22Rv1 (cell line): ENCODE measurements at regions not wholly inside any gene's neighbourhood (a gene's known extent, or its start where the extent isn't known, plus 50 kb on each side); places are given as distances from the start of the nearest gene placed in this dataset.

ENCODE experiments used
- H3K27ac ChIP-seq: fragments of 450-650 bp; 2 replicates; pipeline ENCODE4 v1.5.1; 2017
- ZFX ChIP-seq: fragments of 450-650 bp; IDR thresholded peaks from 2 replicates; pipeline ENCODE4 v1.6.1; 2017; ENCODE audit warnings: antibody characterized with exemption, borderline replicate concordance
- TF ChIP-seq, protein P1 (sequence below): fragments of 450-650 bp; IDR thresholded peaks from 2 replicates; pipeline ENCODE4 v1.5.1; 2017; ENCODE audit warnings: mild to moderate bottlenecking

DNA sequence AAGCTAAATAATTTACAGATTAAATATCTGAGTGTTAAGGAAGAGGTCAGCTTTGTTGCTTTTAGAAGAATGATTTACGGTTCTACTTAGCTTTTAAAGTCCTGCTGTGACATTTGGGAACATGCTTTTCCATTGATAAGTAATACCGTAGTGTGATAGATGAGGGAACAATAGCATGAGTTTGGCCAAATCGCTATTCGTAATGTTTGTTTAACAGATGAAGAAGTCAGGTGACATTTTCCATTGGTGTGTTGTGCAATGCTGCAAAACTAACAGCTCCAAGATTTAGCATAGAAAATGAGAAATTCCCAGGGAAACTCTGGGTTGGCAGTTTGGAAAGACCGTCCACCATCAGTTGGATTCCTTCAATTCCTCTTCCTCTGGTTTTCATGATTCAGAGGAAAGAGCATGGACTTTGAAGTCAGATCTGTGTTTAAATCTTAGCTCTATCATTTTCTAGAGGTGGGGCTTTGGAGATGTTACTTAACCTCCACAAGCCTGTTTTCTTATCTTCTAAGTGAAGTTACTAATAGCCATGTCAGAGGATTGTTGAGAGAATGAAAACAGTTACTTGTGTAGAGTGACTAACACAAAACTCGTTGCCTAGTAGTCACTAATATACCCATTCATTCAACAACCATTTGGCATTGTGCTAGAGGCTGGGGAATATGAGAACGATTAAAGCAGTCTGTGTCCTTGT lies 140.4 kb upstream of the BMPER start:
- H3K27ac ChIP-seq = no peak overlapping the region
- TF ChIP-seq ZFX = no peak
- TF ChIP-seq, protein P1, sequence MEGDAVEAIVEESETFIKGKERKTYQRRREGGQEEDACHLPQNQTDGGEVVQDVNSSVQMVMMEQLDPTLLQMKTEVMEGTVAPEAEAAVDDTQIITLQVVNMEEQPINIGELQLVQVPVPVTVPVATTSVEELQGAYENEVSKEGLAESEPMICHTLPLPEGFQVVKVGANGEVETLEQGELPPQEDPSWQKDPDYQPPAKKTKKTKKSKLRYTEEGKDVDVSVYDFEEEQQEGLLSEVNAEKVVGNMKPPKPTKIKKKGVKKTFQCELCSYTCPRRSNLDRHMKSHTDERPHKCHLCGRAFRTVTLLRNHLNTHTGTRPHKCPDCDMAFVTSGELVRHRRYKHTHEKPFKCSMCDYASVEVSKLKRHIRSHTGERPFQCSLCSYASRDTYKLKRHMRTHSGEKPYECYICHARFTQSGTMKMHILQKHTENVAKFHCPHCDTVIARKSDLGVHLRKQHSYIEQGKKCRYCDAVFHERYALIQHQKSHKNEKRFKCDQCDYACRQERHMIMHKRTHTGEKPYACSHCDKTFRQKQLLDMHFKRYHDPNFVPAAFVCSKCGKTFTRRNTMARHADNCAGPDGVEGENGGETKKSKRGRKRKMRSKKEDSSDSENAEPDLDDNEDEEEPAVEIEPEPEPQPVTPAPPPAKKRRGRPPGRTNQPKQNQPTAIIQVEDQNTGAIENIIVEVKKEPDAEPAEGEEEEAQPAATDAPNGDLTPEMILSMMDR = no peak

DNA sequence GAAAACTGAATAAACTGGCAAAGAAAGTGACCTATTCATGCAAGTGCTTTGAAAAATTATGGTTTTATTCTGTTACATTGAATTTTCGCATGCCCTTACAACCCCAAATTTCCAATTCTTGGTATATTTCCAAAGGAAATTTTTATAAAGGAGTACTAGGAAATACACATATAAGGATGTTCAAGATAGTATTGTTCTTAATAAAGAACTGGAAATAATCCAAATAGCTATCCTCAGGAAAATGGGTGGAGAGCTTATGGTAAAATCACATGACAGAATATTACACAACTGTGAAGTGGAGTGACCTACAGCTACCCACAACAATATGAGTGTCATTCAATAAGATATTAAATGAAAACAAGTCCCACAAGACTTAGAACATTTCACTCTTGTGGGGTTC lies 138.9 kb upstream of the BMPER start:
- H3K27ac ChIP-seq = no peak overlapping the region
- TF ChIP-seq, protein P1 = no peak
- TF ChIP-seq ZFX = no peak

DNA sequence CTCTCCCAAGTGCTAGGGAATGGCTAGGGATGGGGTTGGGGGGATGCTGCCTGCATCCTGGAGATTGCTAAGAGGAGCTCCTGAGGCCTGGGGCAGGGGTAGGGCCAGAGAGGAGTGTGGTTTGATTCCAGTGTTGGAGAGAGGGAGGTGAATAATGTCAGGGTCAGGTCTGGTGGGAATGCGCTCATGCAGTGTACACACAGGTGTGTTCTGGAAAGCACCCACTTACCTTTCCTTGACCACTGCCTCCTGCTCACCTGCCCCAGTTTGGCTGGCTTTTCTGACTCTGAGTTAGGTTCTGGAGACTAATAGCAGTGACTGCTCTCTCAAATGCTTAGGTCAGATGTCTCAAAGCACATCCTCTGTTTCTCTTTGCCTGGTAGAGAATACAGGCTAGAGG lies 135.4 kb upstream of the BMPER start:
- TF ChIP-seq, protein P1 = no peak
- no peak for TF ChIP-seq ZFX
- H3K27ac ChIP-seq = no peak overlapping the region

DNA sequence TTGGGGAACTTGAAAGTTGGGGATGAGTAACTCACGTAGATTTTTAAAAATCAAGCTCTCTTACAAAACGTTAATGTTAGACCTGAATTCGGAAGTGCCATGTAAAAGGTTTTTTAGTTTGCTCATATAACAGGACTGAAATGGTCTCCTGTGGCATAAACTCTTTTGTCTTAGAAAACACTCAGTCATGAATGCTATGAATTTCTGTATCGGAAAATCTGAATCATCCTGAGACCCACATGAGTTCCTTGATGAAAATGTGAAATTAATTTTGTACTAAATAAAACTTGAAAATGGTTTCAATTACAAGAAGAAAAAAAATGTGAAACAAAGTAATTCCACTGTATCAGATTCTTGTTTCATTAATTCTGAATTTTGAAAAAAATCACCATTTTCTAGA lies 134.8 kb upstream of the BMPER start:
- H3K27ac ChIP-seq = no peak overlapping the region
- TF ChIP-seq, protein P1 = no peak
- TF ChIP-seq ZFX = no peak

DNA sequence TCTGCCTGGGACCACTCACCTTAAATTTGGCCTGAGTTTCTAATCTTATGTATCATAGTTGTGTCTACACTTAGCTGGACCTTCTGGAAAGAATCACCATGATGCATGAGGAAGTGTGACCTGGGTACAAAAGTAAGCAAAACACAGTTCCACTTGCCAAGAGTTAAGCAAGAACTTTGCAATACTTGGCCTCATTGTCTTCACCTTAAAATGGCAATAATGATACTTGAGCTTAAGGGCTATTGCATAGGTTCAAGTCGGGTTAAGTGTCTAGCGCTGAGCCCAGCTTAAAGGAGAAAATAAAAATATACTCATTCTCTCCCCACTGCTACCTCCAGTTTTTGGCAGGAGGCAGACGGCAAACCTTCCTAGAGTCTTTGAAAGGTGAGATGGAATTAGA lies 133.9 kb upstream of the BMPER start:
- TF ChIP-seq, protein P1 = no peak
- TF ChIP-seq ZFX = no peak
- no peak overlapping the region for H3K27ac ChIP-seq

GRCh38 chr7:33773053-33773452 lies 132.3 kb upstream of the BMPER start:
- no peak overlapping the region for H3K27ac ChIP-seq
- TF ChIP-seq ZFX = no peak
- TF ChIP-seq, protein P1 = no peak

DNA sequence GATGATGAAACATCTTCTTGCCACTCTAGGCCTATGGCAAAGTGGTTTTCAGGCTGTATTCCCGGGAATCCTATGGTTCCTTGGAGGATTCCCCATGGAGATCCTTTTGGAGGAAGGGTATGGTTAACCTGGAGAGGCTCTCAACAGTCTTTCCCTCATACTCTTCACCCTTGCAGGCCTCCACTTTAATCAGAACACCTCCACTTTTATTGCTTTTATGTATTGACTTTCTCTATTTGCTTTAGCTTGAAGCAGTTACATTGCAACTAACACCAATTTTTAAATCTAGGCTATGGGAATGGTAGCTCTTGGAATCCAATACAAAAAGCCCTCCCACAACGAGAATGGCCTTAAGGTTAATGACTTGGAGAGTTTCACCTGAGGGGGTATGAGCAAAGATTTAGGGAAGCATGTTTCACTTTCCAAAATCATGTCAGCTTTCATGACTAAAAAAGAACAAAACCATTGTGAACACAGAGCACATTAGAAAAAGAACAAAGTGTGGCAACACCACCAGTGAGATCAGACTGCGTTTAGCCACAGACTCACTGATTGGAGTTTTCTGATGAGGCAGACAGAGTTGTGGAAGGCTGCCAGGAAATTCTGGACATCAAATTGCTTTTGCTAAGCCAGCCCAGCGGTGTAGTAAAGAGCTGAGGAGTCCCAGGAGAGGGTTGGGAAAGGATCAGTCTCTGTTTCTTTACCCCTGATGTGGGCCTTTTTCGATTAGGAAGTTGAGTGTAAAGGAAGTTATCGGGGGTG lies 130.4 kb upstream of the BMPER start:
- H3K27ac ChIP-seq = no peak overlapping the region
- TF ChIP-seq ZFX = no peak
- TF ChIP-seq, protein P1 = no peak
